CD4-positive, alpha-beta T cell (primary cell): ENCODE measurements at regions not wholly inside any gene's neighbourhood (a gene's known extent, or its start where the extent isn't known, plus 50 kb on each side); places are given as distances from the start of the nearest gene placed in this dataset.

Source experiments
- ATAC-seq: fragments of 200-7000 bp; cut with Tn5 transposase; one replicate; pipeline ENCODE4 v1.10.0; 2022; ENCODE audit warnings: mild to moderate bottlenecking; ENCODE audit not compliant: poor library complexity
- CTCF ChIA-PET: fragments of 350-600 bp; sonication (Branson Sonifier 250); formaldehyde crosslinking; loops from one replicate; lab custom pipeline; 2021; ENCODE audit warnings: antibody characterized with exemption, inconsistent platforms; lab: Charles Lee
- POLR2A ChIA-PET: fragments of 350-600 bp; sonication (Branson Sonifier 250); formaldehyde crosslinking; loops from one replicate; lab custom pipeline; 2021; ENCODE audit warnings: antibody characterized with exemption, inconsistent platforms; lab: Charles Lee
- DNase-seq, 14 experiments: peaks; one replicate each; pipeline ENCODE4 v3.0.0-alpha.2; 2013 to 2020; ENCODE audit warnings: mixed read lengths in 2 of 14
- H3K27ac ChIP-seq, 2 donors: one replicate each; pipeline versions ENCODE4 v1.5.1 to v1.7.0; 2013; ENCODE audit warnings: low read length in 2 of 2, low read depth in 1 of 2, mild to moderate bottlenecking in 1 of 2
- H3K27me3 ChIP-seq, 2 experiments: 1 replicate in 1 of 2; 2 replicates in 1 of 2; pipeline versions ENCODE4 v1.6.1 to v1.7.0; 2013; ENCODE audit warnings: low read length in 2 of 2, control low read depth in 1 of 2, mild to moderate bottlenecking in 1 of 2, moderate library complexity in 1 of 2; ENCODE audit not compliant: insufficient read depth in 2 of 2, control insufficient read depth in 1 of 2
- H3K36me3 ChIP-seq: one replicate; pipeline ENCODE4 v1.6.1; 2013; ENCODE audit warnings: low read length, control low read depth; ENCODE audit not compliant: insufficient read depth
- H3K4me1 ChIP-seq: one replicate; pipeline ENCODE4 v1.6.1; 2013; ENCODE audit warnings: low read length, control low read depth; ENCODE audit not compliant: insufficient read depth
- H3K4me3 ChIP-seq: one replicate; pipeline ENCODE4 v1.5.1; 2013; ENCODE audit warnings: mild to moderate bottlenecking, low read length, moderate library complexity
- H3K9me3 ChIP-seq, 2 experiments: 1 replicate in 1 of 2; 2 replicates in 1 of 2; pipeline versions ENCODE4 v1.6.1 to v1.7.0; 2013; ENCODE audit warnings: low read length in 2 of 2, mild to moderate bottlenecking in 2 of 2, control low read depth in 1 of 2, moderate library complexity in 1 of 2; ENCODE audit not compliant: control insufficient read depth in 1 of 2, insufficient read depth in 1 of 2
- H3K27ac Mint-ChIP-seq: one replicate; pipeline ENCODE4 v1.8.0; 2020; ENCODE audit warnings: mixed read lengths
- H3K27me3 Mint-ChIP-seq: one replicate; pipeline ENCODE4 v1.8.0; 2021; ENCODE audit warnings: mixed read lengths
- H3K36me3 Mint-ChIP-seq: one replicate; pipeline ENCODE4 v1.8.0; 2021; ENCODE audit warnings: low read depth, mixed read lengths
- H3K4me1 Mint-ChIP-seq: one replicate; pipeline ENCODE4 v1.8.0; 2021; ENCODE audit warnings: low read depth, mixed read lengths
- H3K4me3 Mint-ChIP-seq: one replicate; pipeline ENCODE4 v1.8.0; 2020; ENCODE audit warnings: mild to moderate bottlenecking, mixed read lengths
- H3K9me3 Mint-ChIP-seq: one replicate; pipeline ENCODE4 v1.8.0; 2020; ENCODE audit warnings: mixed read lengths
- CTCF ChIP-seq: fragments of 200-600 bp; IDR thresholded peaks from one replicate; pipeline ENCODE4 v1.8.0; 2022; ENCODE audit warnings: antibody characterized with exemption, mild to moderate bottlenecking
- intact Hi-C, 2 experiments: fragments of 100-400 bp; cut with DNase I in 1 of 2; cut with micrococcal nuclease in 1 of 2; formaldehyde crosslinking; loops; one replicate each; pipeline versions ENCODE4 v1.15.1 to v1.9.0; 2023 to 2025; cut with DNase I, micrococcal nuclease

GRCh38 chr1:228940526-228940925, 205.2 kb downstream of the RHOU start:
- Mint-ChIP-seq H3K27me3 (no peaks in the 10 kb centered on the region), H3K4me1 (peaks cover 44% of the 10 kb centered on the region), H3K9me3 (no peaks in the 10 kb centered on the region), H3K36me3 (no peaks in the 10 kb centered on the region), H3K27ac (no peak overlapping the region), H3K4me3 (no peak overlapping the region)
- ATAC-seq: no peak
- H3K27ac ChIP-seq: no peak overlapping the region
- intact Hi-C loops: no loop called here
- CTCF ChIA-PET: no interaction called here
- H3K4me1 ChIP-seq: peaks cover 38% of the 10 kb centered on the region
- H3K9me3 ChIP-seq: peaks cover 0 to 5% of the 10 kb centered on the region in 2 experiments
- POLR2A ChIA-PET: no interaction called here
- H3K36me3 ChIP-seq: no peaks in the 10 kb centered on the region
- no peak overlapping the region for H3K4me3 ChIP-seq
- DNase-seq: no peak
- H3K27me3 ChIP-seq: no peaks in the 10 kb centered on the region
- no peak for TF ChIP-seq CTCF

DNA sequence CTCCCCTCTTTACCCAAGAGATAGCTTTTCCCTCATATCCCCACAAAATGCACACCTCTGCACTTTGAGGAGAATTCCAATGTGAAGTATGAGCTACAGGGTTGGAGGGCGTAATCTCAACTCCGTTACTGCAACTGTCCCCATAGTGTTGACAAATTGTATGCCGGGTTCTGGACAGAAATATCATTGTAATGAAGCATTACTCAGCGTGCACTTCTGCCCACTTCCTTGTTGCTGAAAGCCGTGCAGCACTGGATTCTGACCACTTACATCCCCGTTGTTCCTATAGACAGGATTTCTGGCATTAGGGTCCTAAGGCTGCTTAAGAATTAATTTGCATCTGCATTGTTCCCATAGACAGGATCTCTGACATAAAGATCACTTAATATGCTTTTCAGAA, 205.6 kb downstream of the RHOU start:
- no peak overlapping the region for H3K4me3 ChIP-seq
- Mint-ChIP-seq H3K27ac (no peak overlapping the region), H3K9me3 (no peaks in the 10 kb centered on the region), H3K27me3 (no peaks in the 10 kb centered on the region), H3K4me1 (peaks cover 41% of the 10 kb centered on the region), H3K4me3 (no peak overlapping the region), H3K36me3 (no peaks in the 10 kb centered on the region)
- intact Hi-C loops: no loop called here
- no peak overlapping the region for H3K27ac ChIP-seq
- H3K9me3 ChIP-seq: peaks cover 0 to 5% of the 10 kb centered on the region in 2 experiments
- H3K36me3 ChIP-seq: no peaks in the 10 kb centered on the region
- DNase-seq (peak in 2 of 14 experiments; percentile 20 to 23), ATAC-seq (no peak)
- no peaks in the 10 kb centered on the region for H3K27me3 ChIP-seq
- H3K4me1 ChIP-seq: peaks cover 34% of the 10 kb centered on the region
- TF ChIP-seq CTCF: no peak
- ChIA-PET POLR2A (no interaction called here), CTCF (no interaction called here)

GRCh38 chr1:228941666-228942065, 206.4 kb downstream of the RHOU start:
- no peaks in the 10 kb centered on the region for H3K27me3 ChIP-seq
- peaks cover 0 to 5% of the 10 kb centered on the region in 2 experiments for H3K9me3 ChIP-seq
- H3K4me1 ChIP-seq: peaks cover 27% of the 10 kb centered on the region
- peaks cover 33% of the 10 kb centered on the region for H3K4me1 Mint-ChIP-seq
- H3K9me3 Mint-ChIP-seq: no peaks in the 10 kb centered on the region
- H3K4me3 ChIP-seq: no peak overlapping the region
- TF ChIP-seq CTCF: no peak
- no peaks in the 10 kb centered on the region for H3K36me3 ChIP-seq
- ATAC-seq (no peak), DNase-seq (no peak)
- no peaks in the 10 kb centered on the region for H3K36me3 Mint-ChIP-seq
- H3K27me3 Mint-ChIP-seq: no peaks in the 10 kb centered on the region
- intact Hi-C loops: no loop called here
- CTCF ChIA-PET: no interaction called here
- POLR2A ChIA-PET: no interaction called here
- no peak overlapping the region for H3K4me3 Mint-ChIP-seq
- H3K27ac Mint-ChIP-seq: no peak overlapping the region
- H3K27ac ChIP-seq: no peak overlapping the region
